Prostate gland (tissue), 2 donors: ENCODE measurements at regions not wholly inside any gene's neighbourhood (a gene's known extent, or its start where the extent isn't known, plus 50 kb on each side); places are given as distances from the start of the nearest gene placed in this dataset.

Source experiments
- DNase-seq: peaks from one replicate; pipeline ENCODE4 v3.0.0-alpha.2; 2019; ENCODE audit warnings: low spot score
- H3K27ac ChIP-seq, 2 donors: fragments of 200-600 bp; sonication (generic); 2 replicates each; pipeline ENCODE4 v1.5.1; 2017 to 2019
- H3K27me3 ChIP-seq: fragments of 200-600 bp; sonication (generic); replicated peaks from 2 replicates; pipeline ENCODE4 v1.5.1; 2019; ENCODE audit not compliant: insufficient read depth
- H3K36me3 ChIP-seq, 2 donors: fragments of 200-600 bp; sonication (generic); 1 replicate in 1 of 2; 2 replicates in 1 of 2; pipeline versions ENCODE4 v1.5.1 to v1.8.1; 2017 to 2019
- H3K4me1 ChIP-seq: fragments of 200-600 bp; sonication (generic); replicated peaks from 2 replicates; pipeline ENCODE4 v1.5.1; 2019
- H3K4me3 ChIP-seq, 2 donors: fragments of 200-600 bp; sonication (generic); 2 replicates each; pipeline ENCODE4 v1.5.1; 2017 to 2019
- H3K9me3 ChIP-seq: fragments of 200-600 bp; sonication (generic); 2 replicates; pipeline ENCODE4 v1.5.1; 2017
- CTCF ChIP-seq, 4 experiments: fragments of 200-600 bp in 2 of 4; fragments of 450-650 bp in 2 of 4; sonication (generic) in 2 of 4; IDR thresholded peaks; 1 replicate in 3 of 4; 2 replicates in 1 of 4; pipeline ENCODE4 v1.5.1; 2016 to 2019; ENCODE audit warnings: antibody characterized with exemption in 4 of 4, mild to moderate bottlenecking in 2 of 4, moderate library complexity in 2 of 4
- POLR2A ChIP-seq: fragments of 450-650 bp; IDR thresholded peaks from one replicate; pipeline ENCODE4 v1.6.1; 2016; ENCODE audit warnings: antibody characterized with exemption, mild to moderate bottlenecking
- POLR2AphosphoS5 ChIP-seq: sonication (generic); formaldehyde crosslinking; IDR thresholded peaks from one replicate; pipeline ENCODE4 v1.6.1; 2017; ENCODE audit warnings: antibody characterized with exemption
- WGBS: methylation state at CpG from one replicate; pipeline ENCODE4 v1.1.5; 2018; 5-methylcytosine and 5-hydroxymethylcytosine counted together
- intact Hi-C: fragments of 100-400 bp; cut with DNase I; formaldehyde crosslinking; loops from one replicate; pipeline ENCODE4 v1.14.2; 2022

- WGBS: 61% methylated on average over 5 of the region's 5 CpGs
- Histone ChIP-seq H3K36me3 (no peaks in the 10 kb centered on the region), H3K27me3 (no peaks in the 10 kb centered on the region), H3K27ac (no peak overlapping the region), H3K4me3 (no peak overlapping the region), H3K4me1 (no peaks in the 10 kb centered on the region), H3K9me3 (no peaks in the 10 kb centered on the region)
- TF ChIP-seq POLR2AphosphoS5: no peak
- TF ChIP-seq POLR2A: no peak
- no peak for TF ChIP-seq CTCF (IDR thresholded peaks at IDR 0.05)
- no peak for DNase-seq
- intact Hi-C loops: no loop called here
Measured at GRCh38 chr12:67764946-67765619, 116.5 kb downstream of the DYRK2 start.

- TF ChIP-seq CTCF (IDR thresholded peaks at IDR 0.05): no peak
- 61% methylated on average over 7 of the region's 7 CpGs for WGBS
- H3K27me3 ChIP-seq: no peaks in the 10 kb centered on the region
- no peaks in the 10 kb centered on the region for H3K4me1 ChIP-seq
- no peak overlapping the region for H3K4me3 ChIP-seq
- H3K9me3 ChIP-seq: no peaks in the 10 kb centered on the region
- no peak overlapping the region for H3K27ac ChIP-seq
- no peak for DNase-seq
- intact Hi-C loops: no loop called here
- no peaks in the 10 kb centered on the region for H3K36me3 ChIP-seq
Measured at GRCh38 chr12:67765776-67766766, 117.5 kb downstream of the DYRK2 start.

GRCh38 chr12:67772267-67773169, 124.0 kb downstream of the DYRK2 start:
- intact Hi-C loops: loop anchor here (5.0 kb wide), 1 partner anchor 50 kb away; no protein-coding TSS in a partner anchor

GRCh38 chr12:67773896-67774295, 125.4 kb downstream of the DYRK2 start:
- Histone ChIP-seq H3K27me3 (no peaks in the 10 kb centered on the region), H3K4me3 (no peak overlapping the region), H3K36me3 (no peaks in the 10 kb centered on the region), H3K27ac (no peak overlapping the region), H3K9me3 (no peaks in the 10 kb centered on the region), H3K4me1 (no peaks in the 10 kb centered on the region)
- no peak for TF ChIP-seq CTCF (IDR thresholded peaks at IDR 0.05)
- TF ChIP-seq POLR2AphosphoS5: no peak
- TF ChIP-seq POLR2A: no peak
- WGBS: 63% methylated on average over 2 of the region's 2 CpGs
- no peak for DNase-seq
- intact Hi-C loops: loop anchor here (5.0 kb wide), 1 partner anchor 48 kb away; no protein-coding TSS in a partner anchor

More at GRCh38 chr12:67772267-67773169, 124.0 kb downstream of the DYRK2 start:
- Histone ChIP-seq H3K36me3 (no peaks in the 10 kb centered on the region), H3K27me3 (no peaks in the 10 kb centered on the region), H3K4me1 (no peaks in the 10 kb centered on the region), H3K27ac (no peak overlapping the region), H3K4me3 (no peak overlapping the region), H3K9me3 (no peaks in the 10 kb centered on the region)
- DNase-seq: no peak
- TF ChIP-seq POLR2A (no peak), CTCF (IDR thresholded peaks at IDR 0.05) (no peak), POLR2AphosphoS5 (no peak)
- WGBS: 50% methylated on average over 11 of the region's 11 CpGs
